HFFc6 (cell line): ENCODE measurements at regions not wholly inside any gene's neighbourhood (a gene's known extent, or its start where the extent isn't known, plus 50 kb on each side); places are given as distances from the start of the nearest gene placed in this dataset.

ENCODE experiments used
- DNase-seq: peaks from one replicate; pipeline ENCODE4 v3.0.0-alpha.2; 2018
- H3K27ac Mint-ChIP-seq: 2 replicates; pipeline ENCODE4 v1.8.0; 2020; ENCODE audit warnings: mild to moderate bottlenecking, mixed read lengths
- H3K27me3 Mint-ChIP-seq: 2 replicates; pipeline ENCODE4 v1.8.0; 2021; ENCODE audit warnings: mild to moderate bottlenecking, moderate library complexity, mixed read lengths; ENCODE audit not compliant: insufficient read depth
- H3K36me3 Mint-ChIP-seq: 2 replicates; pipeline ENCODE4 v1.8.0; 2021; ENCODE audit warnings: low read depth, mixed read lengths
- H3K4me1 Mint-ChIP-seq: 2 replicates; pipeline ENCODE4 v1.8.0; 2020; ENCODE audit warnings: low read depth, mixed read lengths
- H3K4me3 Mint-ChIP-seq: 2 replicates; pipeline ENCODE4 v1.8.0; 2020; ENCODE audit warnings: mild to moderate bottlenecking, moderate library complexity, mixed read lengths
- H3K9me3 Mint-ChIP-seq: 2 replicates; pipeline ENCODE4 v1.8.0; 2020; ENCODE audit warnings: mild to moderate bottlenecking, mixed read lengths
- TF ChIP-seq, protein P1 (sequence below): fragments of 200-600 bp; sonication (generic); IDR thresholded peaks from 2 replicates; pipeline ENCODE4 v1.5.0; 2021; ENCODE audit warnings: antibody characterized with exemption, mild to moderate bottlenecking

DNA sequence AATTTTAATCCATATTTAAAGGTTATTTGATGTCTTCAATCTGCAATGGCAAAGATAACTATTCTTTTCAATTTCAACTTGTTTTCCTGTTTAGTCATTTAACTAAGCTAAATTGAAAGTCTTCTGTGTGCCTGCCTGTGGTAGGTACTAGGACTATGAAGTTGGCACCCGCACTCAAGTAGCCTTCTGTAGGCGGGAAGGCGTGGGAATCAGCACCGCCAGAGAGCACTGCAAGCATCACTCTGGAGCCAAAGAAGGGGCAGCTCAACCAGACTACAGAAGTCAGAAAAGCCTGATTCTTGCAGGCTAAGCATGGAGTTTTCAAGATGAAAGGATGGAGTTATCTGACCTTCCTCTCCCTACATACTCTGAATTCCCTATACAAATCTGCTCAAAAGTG lies 269.0 kb upstream of the PHF14 start:
- Mint-ChIP-seq H3K27ac (no peak overlapping the region), H3K4me1 (no peaks in the 10 kb centered on the region), H3K4me3 (no peak overlapping the region), H3K9me3 (peaks cover 38% of the 10 kb centered on the region), H3K36me3 (no peaks in the 10 kb centered on the region), H3K27me3 (peaks cover 2% of the 10 kb centered on the region; the same call in 1 of the 2 replicates)
- TF ChIP-seq, protein P1, sequence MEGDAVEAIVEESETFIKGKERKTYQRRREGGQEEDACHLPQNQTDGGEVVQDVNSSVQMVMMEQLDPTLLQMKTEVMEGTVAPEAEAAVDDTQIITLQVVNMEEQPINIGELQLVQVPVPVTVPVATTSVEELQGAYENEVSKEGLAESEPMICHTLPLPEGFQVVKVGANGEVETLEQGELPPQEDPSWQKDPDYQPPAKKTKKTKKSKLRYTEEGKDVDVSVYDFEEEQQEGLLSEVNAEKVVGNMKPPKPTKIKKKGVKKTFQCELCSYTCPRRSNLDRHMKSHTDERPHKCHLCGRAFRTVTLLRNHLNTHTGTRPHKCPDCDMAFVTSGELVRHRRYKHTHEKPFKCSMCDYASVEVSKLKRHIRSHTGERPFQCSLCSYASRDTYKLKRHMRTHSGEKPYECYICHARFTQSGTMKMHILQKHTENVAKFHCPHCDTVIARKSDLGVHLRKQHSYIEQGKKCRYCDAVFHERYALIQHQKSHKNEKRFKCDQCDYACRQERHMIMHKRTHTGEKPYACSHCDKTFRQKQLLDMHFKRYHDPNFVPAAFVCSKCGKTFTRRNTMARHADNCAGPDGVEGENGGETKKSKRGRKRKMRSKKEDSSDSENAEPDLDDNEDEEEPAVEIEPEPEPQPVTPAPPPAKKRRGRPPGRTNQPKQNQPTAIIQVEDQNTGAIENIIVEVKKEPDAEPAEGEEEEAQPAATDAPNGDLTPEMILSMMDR, result no peak
- DNase-seq, result no peak

DNA sequence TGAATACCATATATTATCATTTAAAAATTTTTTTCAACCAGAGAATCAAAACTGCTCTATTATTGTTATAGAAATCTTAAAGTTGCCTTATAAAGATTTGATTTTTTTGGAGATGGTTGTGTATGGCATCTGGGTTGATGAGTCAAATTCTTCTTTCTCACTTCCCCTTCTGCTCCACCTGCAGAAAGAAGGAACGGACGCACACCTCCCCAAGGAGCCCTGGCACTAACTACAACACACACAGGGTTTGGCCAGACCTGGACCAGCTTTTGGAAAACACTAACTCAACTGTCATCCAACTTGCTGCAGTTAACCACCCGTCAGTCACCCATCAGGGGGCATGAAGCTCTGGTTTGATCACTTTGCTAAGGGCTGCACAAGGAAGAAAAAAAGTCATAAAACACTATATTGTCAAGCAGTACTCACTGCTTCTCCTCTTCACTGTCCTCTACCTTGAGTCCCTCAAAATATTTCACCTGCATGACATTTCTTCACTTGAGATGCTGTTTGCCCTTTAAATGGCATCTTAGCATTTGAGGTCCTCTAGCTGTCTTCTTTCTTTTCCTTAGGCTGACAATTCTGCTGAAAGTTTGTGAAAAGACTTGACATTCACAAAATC lies 266.7 kb upstream of the PHF14 start:
- no peaks in the 10 kb centered on the region for H3K4me1 Mint-ChIP-seq
- H3K4me3 Mint-ChIP-seq, result no peak overlapping the region
- DNase-seq, result no peak
- H3K9me3 Mint-ChIP-seq, result peaks cover 25% of the 10 kb centered on the region
- peaks cover 2% of the 10 kb centered on the region; the same call in 1 of the 2 replicates for H3K27me3 Mint-ChIP-seq
- no peak overlapping the region for H3K27ac Mint-ChIP-seq
- no peaks in the 10 kb centered on the region for H3K36me3 Mint-ChIP-seq
- TF ChIP-seq, protein P1, result no peak

DNA sequence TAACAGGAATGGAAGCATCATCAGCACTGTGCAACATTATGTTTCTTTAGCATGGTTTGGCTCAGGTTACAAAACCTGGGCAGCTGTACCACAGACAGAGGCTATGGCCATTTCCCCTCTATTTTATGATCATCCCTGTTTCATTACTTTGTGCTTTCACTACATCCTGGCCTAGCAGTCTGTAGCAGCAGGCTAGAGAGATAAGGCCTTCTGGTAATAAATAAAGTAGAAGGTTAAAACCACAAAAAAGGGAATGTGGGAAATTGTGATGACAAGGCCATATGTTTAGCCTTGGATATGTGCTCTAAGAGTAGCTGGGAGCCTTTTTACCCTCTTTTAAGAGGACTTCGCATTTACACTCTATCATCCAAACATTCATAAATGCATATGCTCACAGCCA lies 266.2 kb upstream of the PHF14 start:
- peaks cover 22% of the 10 kb centered on the region for H3K9me3 Mint-ChIP-seq
- TF ChIP-seq, protein P1, result no peak
- H3K4me1 Mint-ChIP-seq, result no peaks in the 10 kb centered on the region
- peaks cover 2% of the 10 kb centered on the region; the same call in 1 of the 2 replicates for H3K27me3 Mint-ChIP-seq
- no peak overlapping the region for H3K4me3 Mint-ChIP-seq
- H3K36me3 Mint-ChIP-seq, result no peaks in the 10 kb centered on the region
- no peak overlapping the region for H3K27ac Mint-ChIP-seq
- no peak for DNase-seq

DNA sequence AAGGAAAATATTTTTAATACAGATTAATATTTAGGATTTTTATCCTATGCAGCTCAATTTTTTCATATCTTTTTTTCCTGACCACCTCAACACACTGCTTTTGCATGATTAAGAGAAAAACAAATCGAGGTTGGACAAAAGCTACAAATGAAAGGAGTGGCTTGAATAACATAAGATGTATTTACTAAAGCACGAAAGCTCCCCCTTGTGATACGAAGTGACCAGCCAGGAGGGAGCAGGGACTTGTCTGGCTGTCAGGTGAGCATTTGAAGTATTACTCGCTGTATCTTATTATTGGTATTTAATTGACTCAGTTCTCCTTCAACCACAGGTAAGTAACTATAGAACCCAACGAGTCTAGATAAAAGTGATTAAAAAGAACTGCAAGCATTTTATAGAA lies 265.2 kb upstream of the PHF14 start:
- no peaks in the 10 kb centered on the region for H3K36me3 Mint-ChIP-seq
- peaks cover 19% of the 10 kb centered on the region for H3K9me3 Mint-ChIP-seq
- no peak overlapping the region for H3K27ac Mint-ChIP-seq
- H3K4me1 Mint-ChIP-seq, result no peaks in the 10 kb centered on the region
- no peak for DNase-seq
- peaks cover 2% of the 10 kb centered on the region; the same call in 1 of the 2 replicates for H3K27me3 Mint-ChIP-seq
- TF ChIP-seq, protein P1, result no peak
- no peak overlapping the region for H3K4me3 Mint-ChIP-seq

DNA sequence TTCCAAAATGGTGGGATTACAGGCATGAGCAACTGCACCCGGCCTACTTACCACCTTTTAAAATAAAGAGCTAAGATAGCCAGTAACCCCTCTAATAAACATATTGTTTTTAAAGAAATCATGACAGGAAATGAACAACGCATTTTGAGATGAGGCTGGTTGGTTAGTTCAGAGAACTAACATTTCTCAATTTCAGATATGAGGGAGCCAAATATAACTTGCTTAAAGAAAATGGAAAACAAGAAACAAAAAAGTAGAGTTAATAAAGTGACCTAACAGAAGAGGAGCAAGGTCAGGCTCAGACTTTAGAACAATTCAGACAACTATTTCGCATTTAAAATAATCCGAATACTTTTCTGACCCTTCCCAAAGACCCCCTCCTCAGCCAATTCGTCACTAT lies 254.9 kb upstream of the PHF14 start:
- Mint-ChIP-seq H3K9me3 (peaks cover 30% of the 10 kb centered on the region), H3K4me3 (no peak overlapping the region), H3K27me3 (no peaks in the 10 kb centered on the region), H3K4me1 (no peaks in the 10 kb centered on the region), H3K27ac (no peak overlapping the region), H3K36me3 (no peaks in the 10 kb centered on the region)
- TF ChIP-seq, protein P1, result no peak
- DNase-seq, result no peak
